Gastroesophageal sphincter (tissue), 3 donors: ENCODE measurements at regions not wholly inside any gene's neighbourhood (a gene's known extent, or its start where the extent isn't known, plus 50 kb on each side); places are given as distances from the start of the nearest gene placed in this dataset.

Experiments used
- EP300 ChIP-seq: sonication (generic); formaldehyde crosslinking; IDR thresholded peaks from one replicate; pipeline ENCODE4 v1.6.1; 2017; ENCODE audit warnings: antibody characterized with exemption, mild to moderate bottlenecking
- POLR2A ChIP-seq, 2 donors: fragments of 450-650 bp; IDR thresholded peaks; one replicate each; pipeline ENCODE4 v1.6.1; 2017; ENCODE audit warnings: antibody characterized with exemption in 2 of 2, mild to moderate bottlenecking in 2 of 2, moderate library complexity in 1 of 2
- POLR2AphosphoS5 ChIP-seq: sonication (generic); formaldehyde crosslinking; IDR thresholded peaks from one replicate; pipeline ENCODE4 v1.6.1; 2017; ENCODE audit warnings: antibody characterized with exemption
- TF ChIP-seq, protein P1 (sequence below), 4 experiments: fragments of 200-600 bp in 2 of 4; fragments of 450-650 bp in 2 of 4; sonication (generic) in 1 of 4; IDR thresholded peaks; one replicate each; pipeline ENCODE4 v1.5.1; 2017 to 2019; ENCODE audit warnings: antibody characterized with exemption in 4 of 4, mild to moderate bottlenecking in 2 of 4, moderate library complexity in 2 of 4

DNA sequence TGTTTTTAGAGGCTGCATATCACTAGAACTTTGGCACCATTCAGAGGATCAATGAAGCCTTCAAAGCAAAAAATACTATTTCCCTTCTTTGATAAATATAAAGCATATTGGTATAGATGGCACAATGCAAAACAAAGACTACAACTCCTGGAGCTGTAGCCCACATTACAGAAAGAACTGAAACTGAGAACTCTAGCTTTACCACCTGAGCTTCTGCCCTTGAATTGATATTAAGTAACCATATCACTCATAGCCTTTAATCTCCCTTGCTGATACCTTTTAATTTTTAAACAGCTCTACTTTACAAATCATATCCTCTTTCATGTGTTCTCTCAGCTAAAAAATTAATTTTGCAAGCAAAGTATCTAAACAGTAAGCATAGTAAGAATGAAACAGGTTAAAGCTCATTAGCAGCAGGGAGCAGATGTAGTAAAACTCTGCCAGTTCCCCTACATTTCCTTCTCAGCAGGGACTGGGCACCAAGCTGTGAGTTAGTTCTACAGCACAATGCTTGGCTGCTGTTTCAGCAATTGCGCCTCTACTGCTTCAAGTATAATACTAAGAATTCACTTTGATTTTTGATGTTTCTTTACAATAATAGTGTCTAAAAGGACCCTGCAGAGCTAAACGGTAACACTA lies 97.9 kb upstream of the NANOGP8 start:
- TF ChIP-seq, protein P1, sequence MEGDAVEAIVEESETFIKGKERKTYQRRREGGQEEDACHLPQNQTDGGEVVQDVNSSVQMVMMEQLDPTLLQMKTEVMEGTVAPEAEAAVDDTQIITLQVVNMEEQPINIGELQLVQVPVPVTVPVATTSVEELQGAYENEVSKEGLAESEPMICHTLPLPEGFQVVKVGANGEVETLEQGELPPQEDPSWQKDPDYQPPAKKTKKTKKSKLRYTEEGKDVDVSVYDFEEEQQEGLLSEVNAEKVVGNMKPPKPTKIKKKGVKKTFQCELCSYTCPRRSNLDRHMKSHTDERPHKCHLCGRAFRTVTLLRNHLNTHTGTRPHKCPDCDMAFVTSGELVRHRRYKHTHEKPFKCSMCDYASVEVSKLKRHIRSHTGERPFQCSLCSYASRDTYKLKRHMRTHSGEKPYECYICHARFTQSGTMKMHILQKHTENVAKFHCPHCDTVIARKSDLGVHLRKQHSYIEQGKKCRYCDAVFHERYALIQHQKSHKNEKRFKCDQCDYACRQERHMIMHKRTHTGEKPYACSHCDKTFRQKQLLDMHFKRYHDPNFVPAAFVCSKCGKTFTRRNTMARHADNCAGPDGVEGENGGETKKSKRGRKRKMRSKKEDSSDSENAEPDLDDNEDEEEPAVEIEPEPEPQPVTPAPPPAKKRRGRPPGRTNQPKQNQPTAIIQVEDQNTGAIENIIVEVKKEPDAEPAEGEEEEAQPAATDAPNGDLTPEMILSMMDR (IDR thresholded peaks at IDR 0.05): no peak
- TF ChIP-seq POLR2A (IDR thresholded peaks at IDR 0.05): no peak
- TF ChIP-seq POLR2AphosphoS5: no peak
- no peak for TF ChIP-seq EP300
